ENCODE measurements at regions not wholly inside any gene's neighbourhood (a gene's known extent, or its start where the extent isn't known, plus 50 kb on each side); places are given as distances from the start of the nearest gene placed in this dataset.
A peak's percentile ranks its signal among the peaks of the same experiment; 100 is the strongest.

DNA sequence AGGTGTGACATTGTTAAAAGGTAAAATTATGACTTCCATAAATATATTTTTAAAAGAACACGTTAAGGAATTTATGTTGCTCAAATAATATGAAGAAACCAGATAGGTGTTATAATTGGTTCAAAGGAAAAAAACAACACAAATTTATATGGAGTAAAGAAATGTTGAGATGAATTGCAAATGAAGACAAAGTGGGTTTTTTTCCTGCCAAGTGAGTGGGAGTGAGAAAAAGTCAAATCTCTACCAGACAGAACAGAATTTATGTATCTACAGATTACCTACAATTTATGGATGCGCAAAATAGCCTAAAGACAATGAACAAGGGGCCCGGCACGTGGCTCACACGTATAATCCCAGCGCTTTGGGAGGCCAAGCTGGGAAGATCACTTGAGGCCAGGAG is 159.7 kb upstream of the SLC1A4 start:
- FAIRE-seq (no peak), DNase-seq (ENCODE audit: insufficient read length, low spot score) (no peak)
- TF ChIP-seq SPI1 (IDR thresholded peaks at IDR 0.05; ENCODE audit: low read depth, low read length) (no peak), PAX5 (IDR thresholded peaks at IDR 0.05; ENCODE audit: insufficient read depth, low read length, severe bottlenecking) (no peak), POU2F2 (IDR thresholded peaks at IDR 0.05; ENCODE audit: low read depth, low read length) (no peak), TAF1 (IDR thresholded peaks at IDR 0.05; ENCODE audit: low read depth, low read length) (no peak), POLR2AphosphoS5 (IDR thresholded peaks at IDR 0.05; ENCODE audit: low read depth, low read length) (no peak), POLR2A (IDR thresholded peaks at IDR 0.05; ENCODE audit: low read depth, low read length) (no peak)

DNA sequence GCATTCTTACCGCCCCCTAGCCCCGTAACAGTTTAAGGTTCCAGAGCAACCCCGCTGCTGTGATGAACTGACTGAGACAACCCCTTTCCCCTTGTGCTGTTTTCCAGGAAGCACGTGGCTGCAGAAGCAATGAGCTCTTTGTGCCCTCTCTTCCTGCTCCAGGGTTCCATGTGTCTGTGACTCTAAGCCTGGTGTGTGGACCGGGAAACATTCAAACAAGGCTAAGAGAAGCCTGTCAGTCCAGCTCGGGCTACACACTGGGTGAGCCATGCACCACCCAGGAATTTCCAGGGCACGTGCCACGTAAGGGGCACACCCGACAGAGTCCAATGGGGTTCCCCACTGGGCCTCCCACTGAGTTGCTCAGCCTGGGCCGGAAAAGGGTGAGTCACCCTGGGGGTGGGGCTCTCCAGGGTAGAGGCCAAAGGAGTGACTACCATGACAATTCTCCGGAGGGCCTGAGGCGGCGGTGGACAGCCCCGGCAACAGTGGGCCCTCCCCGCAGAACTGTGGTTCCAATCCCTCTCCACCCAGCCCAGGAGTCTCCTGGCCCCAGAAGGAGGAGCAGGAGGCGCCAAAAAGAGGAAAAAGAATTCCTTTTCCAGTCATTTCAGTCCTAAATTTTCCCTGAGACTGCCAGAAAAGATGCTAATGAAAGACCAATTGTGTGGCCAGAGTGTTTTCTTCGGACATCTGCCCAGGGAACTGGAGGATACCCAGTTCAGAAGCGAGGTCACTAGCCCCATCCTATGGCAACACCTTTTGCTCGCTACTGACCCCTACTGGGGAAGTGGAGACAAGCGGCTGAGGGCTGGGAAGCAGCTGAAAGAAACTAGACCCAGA is 157.8 kb upstream of the SLC1A4 start:
- TF ChIP-seq SPI1 (IDR thresholded peaks at IDR 0.05; ENCODE audit: low read depth, low read length), result peak; percentile 41; the same call in 1 of the 2 replicates
- TF ChIP-seq POU2F2 (IDR thresholded peaks at IDR 0.05; ENCODE audit: low read depth, low read length), result peak; percentile 31; the same call in 1 of the 2 replicates
- no peak for TF ChIP-seq POLR2A (IDR thresholded peaks at IDR 0.05; ENCODE audit: low read depth, low read length)
- FAIRE-seq (peak; percentile 55), DNase-seq (ENCODE audit: insufficient read length, low spot score) (peak; percentile 70)

GRCh38 chr2:64831977-64832328 is 157.2 kb upstream of the SLC1A4 start:
- FAIRE-seq (no peak), DNase-seq (ENCODE audit: insufficient read length, low spot score) (no peak)
- TF ChIP-seq TAF1 (IDR thresholded peaks at IDR 0.05; ENCODE audit: low read depth, low read length) (no peak), POLR2A (IDR thresholded peaks at IDR 0.05; ENCODE audit: low read depth, low read length) (no peak), POU2F2 (IDR thresholded peaks at IDR 0.05; ENCODE audit: low read depth, low read length) (no peak), SPI1 (IDR thresholded peaks at IDR 0.05; ENCODE audit: low read depth, low read length) (no peak), POLR2AphosphoS5 (IDR thresholded peaks at IDR 0.05; ENCODE audit: low read depth, low read length) (no peak), PAX5 (IDR thresholded peaks at IDR 0.05; ENCODE audit: insufficient read depth, low read length, severe bottlenecking) (no peak)

DNA sequence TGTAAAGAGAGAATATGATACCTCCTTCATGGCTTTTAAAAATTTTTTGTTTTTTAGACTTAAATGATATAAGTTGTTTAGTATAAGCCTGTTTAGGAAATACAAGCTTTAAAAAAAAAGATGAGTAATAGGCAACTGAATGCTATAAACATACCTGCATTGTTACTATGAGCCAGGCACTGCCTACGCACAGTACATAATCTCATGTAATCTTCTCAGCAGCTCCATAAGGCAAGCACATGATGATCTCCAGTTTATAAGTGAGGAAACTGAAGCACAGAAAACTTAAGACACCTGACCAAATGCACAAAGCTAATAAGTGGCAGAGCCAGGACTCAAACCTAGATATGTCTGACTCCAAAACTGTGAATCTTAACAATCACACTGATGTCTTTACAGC is 156.3 kb upstream of the SLC1A4 start:
- TF ChIP-seq POU2F2 (IDR thresholded peaks at IDR 0.05; ENCODE audit: low read depth, low read length), result no peak
- TF ChIP-seq PAX5 (IDR thresholded peaks at IDR 0.05; ENCODE audit: insufficient read depth, low read length, severe bottlenecking), result no peak
- no peak for TF ChIP-seq POLR2AphosphoS5 (IDR thresholded peaks at IDR 0.05; ENCODE audit: low read depth, low read length)
- no peak for TF ChIP-seq SPI1 (IDR thresholded peaks at IDR 0.05; ENCODE audit: low read depth, low read length)
- no peak for TF ChIP-seq TAF1 (IDR thresholded peaks at IDR 0.05; ENCODE audit: low read depth, low read length)
- TF ChIP-seq POLR2A (IDR thresholded peaks at IDR 0.05; ENCODE audit: low read depth, low read length), result no peak
- no peak for FAIRE-seq
- no peak for DNase-seq (ENCODE audit: insufficient read length, low spot score)

DNA sequence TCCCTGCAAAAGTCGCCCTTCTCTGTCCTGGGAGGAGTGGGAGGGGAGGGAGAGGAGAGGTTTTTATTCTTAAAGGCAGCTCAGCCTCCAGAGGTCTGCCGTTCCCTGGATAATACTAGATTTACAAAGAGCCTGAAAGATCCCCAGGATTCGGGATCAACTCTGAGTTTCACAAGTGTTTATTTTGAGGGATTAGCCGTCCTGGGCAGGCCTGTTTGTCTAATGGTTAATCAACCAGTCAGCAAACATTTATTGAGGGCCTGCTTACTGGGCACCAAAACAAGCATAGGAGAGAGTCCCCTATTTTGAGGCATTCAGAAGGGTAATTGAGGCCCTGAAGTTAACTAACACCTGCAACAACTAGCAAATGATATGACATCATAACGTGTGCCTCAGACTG is 152.6 kb upstream of the SLC1A4 start:
- FAIRE-seq (no peak), DNase-seq (ENCODE audit: insufficient read length, low spot score) (no peak)
- no peak for TF ChIP-seq POU2F2 (IDR thresholded peaks at IDR 0.05; ENCODE audit: low read depth, low read length)
- no peak for TF ChIP-seq TAF1 (IDR thresholded peaks at IDR 0.05; ENCODE audit: low read depth, low read length)
- no peak for TF ChIP-seq SPI1 (IDR thresholded peaks at IDR 0.05; ENCODE audit: low read depth, low read length)
- no peak for TF ChIP-seq POLR2AphosphoS5 (IDR thresholded peaks at IDR 0.05; ENCODE audit: low read depth, low read length)

DNA sequence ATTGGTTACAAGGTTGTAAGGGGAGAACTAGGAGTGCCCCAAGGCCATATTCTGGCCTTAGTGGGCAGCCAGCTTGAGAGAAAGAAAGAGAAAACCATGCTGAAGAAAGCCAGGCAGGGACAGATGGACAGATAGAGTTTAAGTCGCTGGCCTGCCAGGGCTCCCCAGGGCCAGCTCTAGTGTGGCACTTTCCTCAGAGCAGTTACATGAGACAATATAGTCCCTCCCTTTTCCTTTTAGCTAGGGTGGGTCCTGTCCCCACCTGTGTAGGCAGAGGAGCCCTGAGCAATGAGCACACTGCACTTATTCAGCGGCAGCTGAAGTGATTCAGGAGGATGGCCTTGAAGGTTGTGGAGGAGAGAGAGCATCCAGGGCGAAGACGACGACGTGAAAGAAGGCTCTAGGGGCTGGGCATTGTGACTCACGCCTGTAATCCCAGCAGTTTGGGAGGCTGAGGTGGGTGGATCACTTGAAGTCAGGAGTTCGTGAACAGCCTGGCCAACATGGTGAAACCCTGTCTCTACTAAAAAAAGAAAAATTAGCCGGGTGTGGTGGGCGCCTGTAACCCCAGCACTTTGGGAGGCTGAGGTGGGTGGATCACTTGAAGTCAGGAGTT is 152.0 kb upstream of the SLC1A4 start:
- DNase-seq (ENCODE audit: insufficient read length, low spot score) (no peak), FAIRE-seq (no peak)

GRCh38 chr2:64837925-64838641 is 151.1 kb upstream of the SLC1A4 start:
- DNase-seq (ENCODE audit: insufficient read length, low spot score) (no peak), FAIRE-seq (no peak)

More for the DNA sequence above, 152.0 kb upstream of the SLC1A4 start:
- no peak for TF ChIP-seq POLR2AphosphoS5 (IDR thresholded peaks at IDR 0.05; ENCODE audit: low read depth, low read length)
- no peak for TF ChIP-seq TAF1 (IDR thresholded peaks at IDR 0.05; ENCODE audit: low read depth, low read length)
- no peak for TF ChIP-seq PAX5 (IDR thresholded peaks at IDR 0.05; ENCODE audit: insufficient read depth, low read length, severe bottlenecking)
- no peak for TF ChIP-seq POLR2A (IDR thresholded peaks at IDR 0.05; ENCODE audit: low read depth, low read length)
- TF ChIP-seq SPI1 (IDR thresholded peaks at IDR 0.05; ENCODE audit: low read depth, low read length), result no peak
- no peak for TF ChIP-seq POU2F2 (IDR thresholded peaks at IDR 0.05; ENCODE audit: low read depth, low read length)

DNA sequence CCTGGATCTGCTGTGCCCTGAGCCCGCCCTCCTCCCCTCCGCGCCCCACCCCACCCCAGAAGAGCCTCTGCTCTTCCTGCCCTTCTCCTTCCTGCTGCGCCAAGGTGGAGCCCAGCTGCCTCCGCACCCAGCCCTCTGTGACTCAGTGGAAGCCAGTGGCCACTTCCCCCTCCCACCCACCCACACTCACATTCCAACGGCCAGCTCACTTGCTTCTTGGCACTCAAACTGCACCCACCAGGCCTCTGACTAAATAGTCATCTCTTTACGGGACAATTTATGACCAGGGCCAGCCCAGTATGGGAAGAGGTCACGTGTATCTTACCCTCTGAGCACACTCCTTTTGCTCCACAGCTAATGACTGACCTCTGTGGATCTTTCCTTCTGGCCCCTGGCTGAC is 150.4 kb upstream of the SLC1A4 start:
- DNase-seq (ENCODE audit: insufficient read length, low spot score) (no peak), FAIRE-seq (no peak)
- TF ChIP-seq POU2F2 (IDR thresholded peaks at IDR 0.05; ENCODE audit: low read depth, low read length) (no peak), POLR2A (IDR thresholded peaks at IDR 0.05; ENCODE audit: low read depth, low read length) (no peak), POLR2AphosphoS5 (IDR thresholded peaks at IDR 0.05; ENCODE audit: low read depth, low read length) (no peak), SPI1 (IDR thresholded peaks at IDR 0.05; ENCODE audit: low read depth, low read length) (no peak), PAX5 (IDR thresholded peaks at IDR 0.05; ENCODE audit: insufficient read depth, low read length, severe bottlenecking) (no peak), TAF1 (IDR thresholded peaks at IDR 0.05; ENCODE audit: low read depth, low read length) (no peak)

More at GRCh38 chr2:64837925-64838641, 151.1 kb upstream of the SLC1A4 start:
- TF ChIP-seq SPI1 (IDR thresholded peaks at IDR 0.05; ENCODE audit: low read depth, low read length) (peak; percentile 31; the same call in 1 of the 2 replicates), PAX5 (IDR thresholded peaks at IDR 0.05; ENCODE audit: insufficient read depth, low read length, severe bottlenecking) (no peak)

GRCh38 chr2:64839844-64840243 is 149.4 kb upstream of the SLC1A4 start:
- peak; percentile 93 for FAIRE-seq
- peak; percentile 76 for DNase-seq (ENCODE audit: insufficient read length, low spot score)

More at GRCh38 chr2:64839844-64840243, 149.4 kb upstream of the SLC1A4 start:
- TF ChIP-seq POU2F2 (IDR thresholded peaks at IDR 0.05; ENCODE audit: low read depth, low read length) (no peak), POLR2A (IDR thresholded peaks at IDR 0.05; ENCODE audit: low read depth, low read length) (peak; percentile 53), SPI1 (IDR thresholded peaks at IDR 0.05; ENCODE audit: low read depth, low read length) (no peak), POLR2AphosphoS5 (IDR thresholded peaks at IDR 0.05; ENCODE audit: low read depth, low read length) (peak; percentile 53; the same call in 1 of the 2 replicates), PAX5 (IDR thresholded peaks at IDR 0.05; ENCODE audit: insufficient read depth, low read length, severe bottlenecking) (peak; percentile 72), TAF1 (IDR thresholded peaks at IDR 0.05; ENCODE audit: low read depth, low read length) (no peak)
